Ishikawa (cell line): ENCODE measurements at regions not wholly inside any gene's neighbourhood (a gene's known extent, or its start where the extent isn't known, plus 50 kb on each side); places are given as distances from the start of the nearest gene placed in this dataset.

Source experiments
- RAD21 ChIP-seq: IDR thresholded peaks from 2 replicates; pipeline ENCODE4 v1.6.1; 2012; ENCODE audit warnings: low read depth
- REST ChIP-seq: IDR thresholded peaks from 2 replicates; pipeline ENCODE4 v1.6.1; 2012; ENCODE audit warnings: low read depth, mild to moderate bottlenecking
- YY1 ChIP-seq: IDR thresholded peaks from 2 replicates; pipeline ENCODE4 v1.6.1; 2012; ENCODE audit warnings: low read depth
- TF ChIP-seq, protein P1 (sequence below): IDR thresholded peaks from 2 replicates; pipeline ENCODE4 v1.6.1; 2012

GRCh38 chr3:106593381-106593780 is 724.6 kb upstream of the CBLB start:
- TF ChIP-seq, protein P1, sequence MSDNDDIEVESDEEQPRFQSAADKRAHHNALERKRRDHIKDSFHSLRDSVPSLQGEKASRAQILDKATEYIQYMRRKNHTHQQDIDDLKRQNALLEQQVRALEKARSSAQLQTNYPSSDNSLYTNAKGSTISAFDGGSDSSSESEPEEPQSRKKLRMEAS: no peak
- TF ChIP-seq RAD21 (no peak), YY1 (no peak), REST (no peak)
